Progenitor cell of endocrine pancreas (in vitro differentiated cells): ENCODE measurements at regions not wholly inside any gene's neighbourhood (a gene's known extent, or its start where the extent isn't known, plus 50 kb on each side); places are given as distances from the start of the nearest gene placed in this dataset.

ENCODE experiments used
- DNase-seq: peaks from one replicate; pipeline ENCODE4 v3.0.0; 2021; ENCODE audit warnings: low spot score; ENCODE audit not compliant: unreplicated experiment
- H3K27ac Mint-ChIP-seq: 2 replicates; pipeline ENCODE4 v1.8.0; 2021; ENCODE audit warnings: mild to moderate bottlenecking, moderate library complexity, mixed read lengths
- H3K27me3 Mint-ChIP-seq: 2 replicates; pipeline ENCODE4 v1.8.0; 2021; ENCODE audit warnings: mixed read lengths
- H3K36me3 Mint-ChIP-seq: 2 replicates; pipeline ENCODE4 v1.8.0; 2022; ENCODE audit warnings: mixed read lengths; ENCODE audit not compliant: insufficient read depth
- H3K4me1 Mint-ChIP-seq: 2 replicates; pipeline ENCODE4 v1.8.0; 2021; ENCODE audit warnings: low read depth, mixed read lengths
- H3K4me3 Mint-ChIP-seq: 2 replicates; pipeline ENCODE4 v1.8.0; 2021; ENCODE audit warnings: low read depth, mild to moderate bottlenecking, moderate library complexity, mixed read lengths
- H3K9me3 Mint-ChIP-seq: 2 replicates; pipeline ENCODE4 v1.8.0; 2021; ENCODE audit warnings: low read depth, mixed read lengths
- TF ChIP-seq, protein P1 (sequence below): fragments of 200-600 bp; sonication (generic); IDR thresholded peaks from one replicate; pipeline ENCODE4 v1.5.0; 2021; ENCODE audit warnings: antibody characterized with exemption, mild to moderate bottlenecking; ENCODE audit not compliant: unreplicated experiment

DNA sequence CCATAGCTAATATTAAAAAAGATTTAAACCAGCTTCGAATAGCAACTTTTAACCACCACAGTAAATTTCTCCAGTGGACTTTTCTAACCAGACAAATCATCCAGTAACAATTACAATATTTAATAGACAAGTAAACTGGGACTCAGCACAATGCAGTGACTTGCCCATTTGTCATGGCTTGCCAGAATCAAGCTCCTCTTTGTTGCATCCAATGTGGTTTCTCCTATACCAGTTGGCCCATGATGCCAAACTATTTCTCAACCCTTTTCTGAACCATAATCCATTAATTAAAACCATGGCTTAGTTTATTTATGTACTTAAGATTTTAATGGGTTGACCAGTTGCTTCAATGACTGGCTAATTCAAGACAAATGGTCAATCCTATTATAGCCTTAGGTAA is 64.4 kb downstream of the DIO2 start:
- no peaks in the 10 kb centered on the region for H3K27me3 Mint-ChIP-seq
- no peak overlapping the region for H3K27ac Mint-ChIP-seq
- H3K4me3 Mint-ChIP-seq: no peak overlapping the region
- no peaks in the 10 kb centered on the region for H3K9me3 Mint-ChIP-seq
- no peaks in the 10 kb centered on the region for H3K36me3 Mint-ChIP-seq
- no peaks in the 10 kb centered on the region for H3K4me1 Mint-ChIP-seq
- TF ChIP-seq, protein P1, sequence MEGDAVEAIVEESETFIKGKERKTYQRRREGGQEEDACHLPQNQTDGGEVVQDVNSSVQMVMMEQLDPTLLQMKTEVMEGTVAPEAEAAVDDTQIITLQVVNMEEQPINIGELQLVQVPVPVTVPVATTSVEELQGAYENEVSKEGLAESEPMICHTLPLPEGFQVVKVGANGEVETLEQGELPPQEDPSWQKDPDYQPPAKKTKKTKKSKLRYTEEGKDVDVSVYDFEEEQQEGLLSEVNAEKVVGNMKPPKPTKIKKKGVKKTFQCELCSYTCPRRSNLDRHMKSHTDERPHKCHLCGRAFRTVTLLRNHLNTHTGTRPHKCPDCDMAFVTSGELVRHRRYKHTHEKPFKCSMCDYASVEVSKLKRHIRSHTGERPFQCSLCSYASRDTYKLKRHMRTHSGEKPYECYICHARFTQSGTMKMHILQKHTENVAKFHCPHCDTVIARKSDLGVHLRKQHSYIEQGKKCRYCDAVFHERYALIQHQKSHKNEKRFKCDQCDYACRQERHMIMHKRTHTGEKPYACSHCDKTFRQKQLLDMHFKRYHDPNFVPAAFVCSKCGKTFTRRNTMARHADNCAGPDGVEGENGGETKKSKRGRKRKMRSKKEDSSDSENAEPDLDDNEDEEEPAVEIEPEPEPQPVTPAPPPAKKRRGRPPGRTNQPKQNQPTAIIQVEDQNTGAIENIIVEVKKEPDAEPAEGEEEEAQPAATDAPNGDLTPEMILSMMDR: no peak
- no peak for DNase-seq

DNA sequence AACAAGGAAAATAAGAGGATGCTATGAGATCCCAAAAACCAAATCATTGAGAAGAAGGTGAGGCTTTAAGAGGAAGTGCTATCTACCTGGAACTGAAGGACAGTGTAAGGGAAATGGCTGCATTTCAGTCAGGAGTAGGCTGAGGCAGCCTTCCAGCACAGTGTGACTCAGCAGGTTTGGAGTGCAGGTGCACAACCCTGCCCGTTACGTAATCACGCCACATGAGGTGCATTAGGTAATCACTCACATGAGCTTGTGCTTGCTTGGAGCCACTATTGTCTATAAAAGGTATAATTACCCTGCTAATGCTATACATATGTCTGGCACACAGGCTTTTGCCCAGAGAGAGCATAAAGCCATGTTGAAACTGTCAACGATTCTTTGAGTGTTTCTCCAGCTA is 74.9 kb downstream of the DIO2 start:
- no peak overlapping the region for H3K4me3 Mint-ChIP-seq
- TF ChIP-seq, protein P1: no peak
- peaks cover 17% of the 10 kb centered on the region for H3K9me3 Mint-ChIP-seq
- peaks cover 3% of the 10 kb centered on the region for H3K27me3 Mint-ChIP-seq
- no peaks in the 10 kb centered on the region for H3K4me1 Mint-ChIP-seq
- no peaks in the 10 kb centered on the region for H3K36me3 Mint-ChIP-seq
- DNase-seq: no peak
- no peak overlapping the region for H3K27ac Mint-ChIP-seq

DNA sequence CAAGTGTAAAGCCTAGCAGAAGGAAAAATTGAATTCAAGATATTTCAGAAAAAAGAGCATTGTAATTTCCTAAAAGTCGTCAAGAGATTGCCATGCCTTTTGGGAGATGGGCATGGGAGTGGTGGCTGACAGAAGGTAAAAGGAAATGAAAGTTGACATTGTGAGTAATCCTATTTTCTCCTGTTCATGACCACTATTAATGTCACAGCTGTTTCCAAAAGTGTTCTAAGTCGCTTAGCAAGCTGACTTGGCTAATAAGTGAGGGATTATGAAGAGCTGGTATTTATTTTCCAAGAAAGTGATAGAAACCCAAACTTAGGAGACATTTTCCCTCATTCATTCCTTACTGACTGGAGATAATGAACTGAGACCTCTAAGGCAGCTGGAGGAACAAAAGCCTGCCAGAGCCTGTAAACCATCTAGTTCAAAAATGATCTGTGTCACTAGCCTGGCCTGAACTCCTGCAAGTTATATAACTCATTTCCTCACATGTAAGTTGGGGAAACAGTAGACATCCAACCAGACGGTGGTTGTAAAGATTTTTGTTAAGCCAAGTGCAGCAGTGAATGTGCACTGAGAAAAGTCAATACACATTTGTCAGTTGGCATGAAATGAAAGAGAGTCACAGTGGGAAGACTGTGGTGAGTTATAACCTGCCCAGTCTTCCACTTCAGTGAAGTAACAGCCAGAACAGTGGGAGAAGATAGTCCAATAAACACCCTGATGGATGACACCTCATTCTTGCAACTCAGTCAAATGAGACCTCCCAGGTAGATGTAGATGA is 75.8 kb downstream of the DIO2 start:
- H3K27me3 Mint-ChIP-seq: peaks cover 2% of the 10 kb centered on the region
- H3K4me3 Mint-ChIP-seq: no peak overlapping the region
- no peak for DNase-seq
- TF ChIP-seq, protein P1: no peak
- no peaks in the 10 kb centered on the region for H3K4me1 Mint-ChIP-seq
- H3K27ac Mint-ChIP-seq: no peak overlapping the region
- no peaks in the 10 kb centered on the region for H3K36me3 Mint-ChIP-seq
- peaks cover 17% of the 10 kb centered on the region for H3K9me3 Mint-ChIP-seq

DNA sequence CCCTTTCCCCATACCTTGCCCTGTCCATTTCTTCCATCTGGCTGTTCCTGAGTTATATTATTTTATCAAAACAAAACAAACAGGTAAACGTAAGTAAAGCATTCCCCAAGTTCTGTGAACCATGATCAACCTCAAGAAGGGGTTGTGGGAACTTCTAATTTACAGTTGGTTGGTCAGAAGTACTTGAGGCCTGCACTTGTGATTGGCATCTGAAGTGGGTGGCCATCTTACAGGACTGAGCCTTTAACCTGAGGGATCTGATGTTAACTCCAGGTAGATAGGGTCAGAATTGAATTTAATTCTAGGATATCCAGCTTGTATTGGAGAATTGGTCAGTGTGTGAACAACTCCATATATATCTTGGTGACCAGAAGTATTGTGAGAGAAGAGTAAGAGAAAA is 77.0 kb downstream of the DIO2 start:
- Mint-ChIP-seq H3K27ac (no peak overlapping the region), H3K36me3 (no peaks in the 10 kb centered on the region), H3K4me3 (no peak overlapping the region), H3K27me3 (no peaks in the 10 kb centered on the region), H3K4me1 (no peaks in the 10 kb centered on the region), H3K9me3 (peaks cover 17% of the 10 kb centered on the region)
- TF ChIP-seq, protein P1: no peak
- no peak for DNase-seq

DNA sequence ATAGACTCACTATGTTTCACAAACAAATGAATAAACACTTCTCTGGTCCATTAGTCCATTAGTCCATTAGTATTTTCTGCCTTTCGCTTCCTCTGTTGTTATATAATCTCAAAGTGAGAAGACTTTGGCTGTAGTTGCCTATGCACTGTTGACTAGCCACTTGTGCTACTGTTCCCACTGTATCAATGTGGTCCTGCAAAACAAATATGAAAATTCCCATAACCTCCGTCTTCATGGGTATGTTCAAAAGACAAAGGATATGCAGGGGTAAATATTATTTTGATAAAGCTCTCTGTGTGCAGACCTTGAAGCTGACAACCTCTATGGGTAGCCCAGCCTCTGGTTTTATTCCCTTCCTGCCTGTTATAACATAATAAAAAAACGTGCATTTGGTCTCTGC is 77.8 kb downstream of the DIO2 start:
- TF ChIP-seq, protein P1: no peak
- no peaks in the 10 kb centered on the region for H3K36me3 Mint-ChIP-seq
- DNase-seq: no peak
- H3K4me3 Mint-ChIP-seq: no peak overlapping the region
- H3K27me3 Mint-ChIP-seq: no peaks in the 10 kb centered on the region
- peaks cover 17% of the 10 kb centered on the region for H3K9me3 Mint-ChIP-seq
- H3K27ac Mint-ChIP-seq: no peak overlapping the region
- H3K4me1 Mint-ChIP-seq: no peaks in the 10 kb centered on the region
